GM18505 (cell line): ENCODE measurements at regions not wholly inside any gene's neighbourhood (a gene's known extent, or its start where the extent isn't known, plus 50 kb on each side); places are given as distances from the start of the nearest gene placed in this dataset.

Experiments used
- ATAC-seq: cut with Tn5 transposase; IDR thresholded peaks from one replicate; pipeline ENCODE4 v1.9.1; 2021; ENCODE audit not compliant: unreplicated experiment
- POLR2A ChIP-seq: IDR thresholded peaks from 4 replicates; pipeline ENCODE4 v1.6.1; 2011; ENCODE audit warnings: borderline replicate concordance; ENCODE audit not compliant: insufficient read depth, insufficient read length; ENCODE audit errors: extremely low read depth

DNA sequence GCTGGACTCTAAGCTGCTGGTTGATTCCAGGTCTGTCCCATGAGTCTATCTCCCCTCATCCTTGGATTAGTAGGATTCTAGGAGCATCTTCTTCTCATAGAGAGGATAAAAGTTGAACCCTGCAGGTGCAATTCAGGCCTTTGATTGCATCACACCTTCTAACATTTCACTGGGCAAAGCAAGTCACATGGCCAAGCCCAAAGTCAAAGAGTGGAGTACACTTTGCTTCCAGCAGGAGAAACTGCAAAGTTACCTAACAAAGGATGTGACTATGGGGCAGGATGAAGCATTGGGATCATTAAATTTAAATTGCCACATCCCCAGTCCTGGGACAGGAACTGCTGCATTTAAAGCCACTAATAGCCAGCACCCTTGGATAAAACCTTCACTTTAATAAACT is 51.0 kb upstream of the EGFLAM start:
- no peak for ATAC-seq
- no peak for TF ChIP-seq POLR2A

DNA sequence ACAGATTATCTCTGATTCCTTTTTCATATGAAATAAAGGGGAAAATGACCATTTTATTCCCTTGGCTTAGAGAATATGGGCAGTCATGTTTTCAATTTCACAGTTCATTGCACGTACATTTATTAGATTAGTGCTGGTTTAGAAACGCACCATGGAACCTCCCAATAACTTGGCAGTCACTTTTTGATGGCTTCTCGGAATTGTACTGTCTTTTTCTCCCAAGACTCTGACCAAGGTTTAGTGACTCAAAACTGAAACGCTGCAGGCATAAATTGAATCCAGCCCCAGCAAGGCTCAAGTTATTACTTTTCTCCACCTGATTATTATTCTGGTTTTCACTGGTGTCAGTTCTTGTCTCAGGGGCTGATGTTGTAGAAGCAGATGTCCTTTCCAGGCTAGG is 55.6 kb upstream of the EGFLAM start:
- ATAC-seq: no peak
- no peak for TF ChIP-seq POLR2A

- no peak for ATAC-seq
- TF ChIP-seq POLR2A: no peak
Observed at GRCh38 chr5:38200872-38201557, 57.3 kb upstream of the EGFLAM start.

DNA sequence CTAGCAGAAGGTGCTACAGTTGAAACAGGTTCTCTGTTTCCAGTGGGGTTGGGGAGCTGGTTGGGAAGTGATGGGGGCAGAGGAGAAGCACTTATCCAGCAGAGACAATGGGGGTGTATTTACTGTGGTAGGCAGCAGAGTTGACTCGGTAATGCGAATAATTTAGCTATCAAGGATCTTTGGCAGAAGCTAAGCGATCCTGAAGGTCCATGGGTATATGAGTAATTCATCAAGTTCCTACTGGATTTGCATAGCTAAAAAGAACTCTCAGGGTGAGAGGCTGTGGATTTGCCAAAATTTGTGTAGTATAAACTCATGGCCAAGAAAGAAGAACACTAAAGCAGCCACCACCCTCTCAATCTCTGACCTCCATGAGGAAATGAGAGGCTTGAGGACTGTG is 61.2 kb upstream of the EGFLAM start:
- no peak for TF ChIP-seq POLR2A
- ATAC-seq: no peak

DNA sequence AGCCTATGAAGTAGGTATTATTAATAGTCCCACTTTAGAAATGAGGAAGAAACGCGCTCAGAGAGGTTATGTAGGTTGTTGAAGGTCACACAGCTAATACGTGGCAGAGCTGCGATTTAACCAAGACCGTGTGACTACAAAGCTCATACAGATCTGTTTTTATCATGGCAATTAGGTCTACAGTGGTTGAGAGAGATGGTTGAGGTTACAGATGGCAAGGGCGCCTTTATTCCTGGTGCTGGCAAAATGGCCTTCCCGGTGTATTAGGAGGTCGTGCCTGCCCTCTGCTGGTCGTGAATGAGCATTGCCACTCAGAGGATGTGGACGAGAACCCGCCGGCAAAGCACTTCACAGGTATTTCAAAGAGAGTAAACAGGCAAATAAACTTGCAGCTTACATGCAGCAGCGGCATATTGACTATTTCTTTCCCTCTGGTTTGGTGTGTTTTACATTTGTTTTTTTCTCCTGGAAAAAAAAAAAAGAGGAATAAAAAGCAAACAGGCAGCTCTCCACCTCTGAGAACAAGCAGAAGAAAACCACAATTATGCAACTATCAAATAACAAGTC is 65.3 kb upstream of the EGFLAM start:
- no peak for TF ChIP-seq POLR2A
- no peak for ATAC-seq

- TF ChIP-seq POLR2A: no peak
- no peak for ATAC-seq
Observed at GRCh38 chr5:38191693-38192092, 66.7 kb upstream of the EGFLAM start.

DNA sequence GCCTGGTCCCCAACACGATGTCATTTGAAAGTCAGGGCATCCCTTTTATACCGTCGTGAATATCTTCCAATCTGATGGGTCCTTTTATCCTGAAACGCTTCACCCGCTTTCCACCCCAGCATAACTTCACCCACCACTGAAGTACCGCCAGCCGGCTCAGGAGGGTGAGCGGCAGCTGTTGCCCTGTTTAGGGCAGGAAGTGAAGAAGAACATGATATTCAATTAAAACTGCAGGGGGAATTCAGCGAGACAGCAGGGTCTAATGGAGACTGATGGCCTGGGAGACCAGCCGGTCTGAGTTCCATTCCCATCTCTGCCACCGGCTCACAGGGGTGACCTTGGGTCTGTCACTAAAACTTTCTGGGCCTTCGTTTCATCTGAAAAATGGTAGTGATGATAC is 68.2 kb upstream of the EGFLAM start:
- TF ChIP-seq POLR2A: no peak
- no peak for ATAC-seq

DNA sequence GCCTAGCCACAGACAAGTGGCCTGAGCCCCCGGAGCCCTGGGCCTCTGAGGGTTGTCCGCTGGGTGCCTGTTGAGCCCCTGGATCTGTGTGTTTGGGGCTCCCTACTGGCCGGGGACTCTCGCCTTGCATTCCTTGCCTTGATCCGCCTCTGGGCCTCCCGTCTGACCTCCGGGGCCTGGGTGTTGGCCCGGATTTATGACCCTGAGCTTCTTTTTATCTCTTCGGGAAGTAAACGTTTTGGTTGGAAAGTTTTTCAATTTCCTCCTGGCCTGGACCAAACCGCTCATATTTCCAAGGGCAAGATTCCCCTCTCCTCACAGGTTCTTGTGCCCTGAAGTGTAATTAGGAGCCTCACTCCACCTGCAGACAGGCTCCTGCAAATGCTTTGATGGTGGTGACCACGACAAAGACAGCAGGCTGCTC is 69.3 kb upstream of the EGFLAM start:
- no peak for TF ChIP-seq POLR2A
- no peak for ATAC-seq

- TF ChIP-seq POLR2A: no peak
- no peak for ATAC-seq
Observed at GRCh38 chr5:38188591-38188990, 69.8 kb upstream of the EGFLAM start.

DNA sequence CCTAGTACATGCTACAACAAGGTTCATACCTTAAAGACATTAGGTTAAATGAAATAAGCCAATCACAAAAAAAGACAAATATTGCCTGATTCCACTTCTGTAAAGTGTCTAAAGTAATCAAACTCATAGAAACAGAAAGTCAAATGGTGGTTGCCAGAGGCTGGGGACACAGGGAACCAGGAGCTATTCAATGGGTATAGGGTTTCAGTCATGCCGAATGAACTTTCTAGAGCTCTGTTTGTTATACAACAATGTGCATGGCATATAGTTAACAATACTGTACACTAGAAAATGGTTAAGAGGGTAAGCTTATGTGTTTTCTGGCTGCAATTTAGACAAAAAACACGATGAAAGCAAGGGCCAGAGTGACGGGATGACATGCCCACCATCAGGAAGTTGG is 70.8 kb upstream of the EGFLAM start:
- ATAC-seq: no peak
- no peak for TF ChIP-seq POLR2A

DNA sequence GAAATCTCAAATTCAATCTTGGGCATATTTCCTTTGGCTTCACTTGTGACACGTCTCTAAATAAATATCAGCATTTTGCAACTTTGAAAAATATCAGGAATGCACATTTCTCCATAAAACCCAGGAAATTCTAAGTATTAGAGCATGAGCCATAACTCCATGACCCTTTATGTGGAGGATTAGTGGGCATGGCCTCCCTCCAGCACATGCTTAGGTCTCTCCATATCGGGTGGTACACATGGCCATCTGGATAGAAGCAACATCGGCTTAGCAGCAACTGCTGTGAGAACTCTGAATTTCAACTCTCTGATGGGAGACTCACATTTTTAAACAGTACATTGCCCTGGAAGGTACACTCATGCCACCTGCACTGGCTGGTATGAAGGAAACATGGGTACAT is 73.7 kb upstream of the EGFLAM start:
- no peak for TF ChIP-seq POLR2A
- ATAC-seq: no peak

DNA sequence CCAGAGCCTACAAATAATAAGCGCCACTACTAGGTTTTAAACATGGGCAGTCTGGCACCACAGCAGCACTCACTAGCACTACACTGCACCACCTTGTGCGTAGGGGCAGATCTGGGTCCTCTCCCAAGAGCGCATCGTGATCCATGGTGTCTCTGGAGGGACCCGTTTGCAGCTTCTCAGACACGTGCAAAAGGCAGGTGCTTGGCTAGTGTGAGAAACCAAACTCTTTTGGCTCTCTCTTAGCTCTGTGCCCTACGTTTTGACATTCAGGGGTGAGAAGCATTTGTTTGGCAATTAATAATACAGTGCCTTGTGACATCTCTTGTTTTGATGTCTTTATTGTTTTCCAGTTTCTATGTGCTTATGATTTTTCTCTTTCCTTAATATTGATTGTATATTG is 75.4 kb upstream of the EGFLAM start:
- no peak for TF ChIP-seq POLR2A
- ATAC-seq: no peak

DNA sequence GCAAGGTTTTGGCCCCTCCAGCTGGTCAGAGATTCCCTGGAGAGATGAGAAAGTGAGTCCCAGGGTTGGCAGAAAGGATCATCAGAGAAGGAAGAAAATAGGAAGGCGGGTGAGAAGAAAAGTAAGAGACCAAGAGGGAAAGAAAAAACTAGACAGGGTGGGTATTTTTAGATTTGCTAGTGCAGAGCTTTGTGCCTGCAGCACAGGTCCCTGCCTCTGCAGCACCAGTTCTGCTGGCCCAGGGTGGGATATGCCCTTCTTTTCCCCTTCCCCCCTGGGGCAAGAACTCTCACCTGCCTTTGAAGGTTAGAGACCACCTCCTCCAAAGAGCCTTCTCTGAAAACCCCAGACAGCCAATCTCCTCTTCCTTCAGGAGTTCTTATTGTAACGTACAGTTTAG is 90.3 kb upstream of the EGFLAM start:
- no peak for TF ChIP-seq POLR2A
- ATAC-seq: no peak

DNA sequence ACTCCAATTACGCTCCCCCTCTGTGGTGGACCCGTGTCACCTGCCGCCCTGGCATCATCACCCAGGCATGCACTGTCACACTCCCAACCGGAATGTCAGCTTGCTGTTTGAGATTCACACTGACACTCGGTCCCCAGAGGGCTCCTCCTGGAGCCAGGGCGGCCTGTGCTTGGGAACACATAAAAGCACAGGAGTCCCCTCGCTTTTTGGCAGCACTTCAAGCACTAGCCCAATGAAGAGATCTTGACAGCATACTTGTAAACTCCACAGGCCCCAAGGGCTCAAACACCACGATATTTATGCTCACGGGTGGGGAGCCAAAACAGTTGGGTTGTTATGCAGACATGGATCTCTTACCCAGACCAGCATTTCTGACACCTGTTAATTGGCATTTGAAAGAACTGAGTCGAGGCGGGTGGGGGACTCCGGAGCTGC is 90.8 kb upstream of the EGFLAM start:
- no peak for ATAC-seq
- TF ChIP-seq POLR2A: no peak
